MM.1S (cell line): ENCODE measurements at regions not wholly inside any gene's neighbourhood (a gene's known extent, or its start where the extent isn't known, plus 50 kb on each side); places are given as distances from the start of the nearest gene placed in this dataset.

Source experiments
- CTCF ChIP-seq: fragments of 300-600 bp; sonication (generic); IDR thresholded peaks from 2 replicates; pipeline ENCODE4 v1.5.1; 2016; ENCODE audit warnings: antibody characterized with exemption, low read length, mixed read lengths
- EZH2 ChIP-seq: fragments of 300-600 bp; sonication (generic); optimal IDR thresholded peaks from 2 replicates; pipeline ENCODE3; 2017; ENCODE audit warnings: low read depth, mild to moderate bottlenecking, antibody characterized with exemption, low read length, mixed read lengths

DNA sequence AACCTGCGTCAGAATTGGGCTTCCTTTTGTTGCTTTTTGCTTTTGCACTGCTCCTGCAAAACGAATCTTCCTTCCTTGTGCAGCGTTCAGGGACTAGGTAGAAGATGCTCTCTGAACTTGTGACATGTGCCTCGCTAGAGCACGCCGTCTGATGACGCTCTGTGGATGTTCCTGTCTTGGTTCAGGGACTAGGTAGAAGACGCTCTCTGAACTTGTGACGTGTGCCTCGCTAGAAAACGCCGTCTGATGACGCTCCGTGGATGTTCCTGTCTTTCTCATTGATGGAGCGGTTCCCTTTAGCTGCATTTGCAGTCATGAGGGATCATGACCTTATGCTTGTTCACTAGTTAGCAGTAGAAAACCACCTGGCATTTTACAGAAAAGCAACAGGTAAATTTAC, 154.0 kb downstream of the SOX1 start:
- TF ChIP-seq CTCF (no peak), EZH2 (no peak)
